HG02763 (cell line): ENCODE measurements at regions not wholly inside any gene's neighbourhood (a gene's known extent, or its start where the extent isn't known, plus 50 kb on each side); places are given as distances from the start of the nearest gene placed in this dataset.

Experiments
- ATAC-seq: cut with Tn5 transposase; IDR thresholded peaks from one replicate; pipeline ENCODE4 v1.9.1; 2021; ENCODE audit warnings: mild to moderate bottlenecking, moderate library complexity; ENCODE audit not compliant: unreplicated experiment

- ATAC-seq = no peak
Observed at GRCh38 chr3:99458013-99458412, 180.4 kb upstream of the COL8A1 start.

- no peak for ATAC-seq
Observed at GRCh38 chr3:99442599-99442998, 195.8 kb upstream of the COL8A1 start.

- no peak for ATAC-seq
Observed at GRCh38 chr3:99439892-99440291, 198.5 kb upstream of the COL8A1 start.

- no peak for ATAC-seq
Observed at GRCh38 chr3:99434190-99434589, 204.2 kb upstream of the COL8A1 start.

- ATAC-seq = peak; percentile 71
Observed at GRCh38 chr3:99430348-99431134, 207.9 kb upstream of the COL8A1 start.

- no peak for ATAC-seq
Observed at GRCh38 chr3:99429502-99429901, 208.9 kb upstream of the COL8A1 start.

- no peak for ATAC-seq
Observed at GRCh38 chr3:99425930-99426329, 212.5 kb upstream of the COL8A1 start.

GRCh38 chr3:99419116-99419515, 219.3 kb upstream of the COL8A1 start:
- ATAC-seq = no peak

GRCh38 chr3:99418709-99419108, 219.7 kb upstream of the COL8A1 start:
- peak; percentile 73 for ATAC-seq

GRCh38 chr3:99418209-99418635, 220.2 kb upstream of the COL8A1 start:
- ATAC-seq = peak; percentile 50

- ATAC-seq = no peak
Observed at GRCh38 chr3:99413504-99413903, 224.9 kb upstream of the COL8A1 start.

GRCh38 chr3:99410789-99411311, 227.5 kb upstream of the COL8A1 start:
- ATAC-seq = peak; percentile 55

GRCh38 chr3:99409961-99410360, 228.4 kb upstream of the COL8A1 start:
- ATAC-seq = no peak

GRCh38 chr3:99407257-99407656, 231.1 kb upstream of the COL8A1 start:
- peak; percentile 48 for ATAC-seq

- no peak for ATAC-seq
Observed at GRCh38 chr3:99402755-99403154, 235.6 kb upstream of the COL8A1 start.

- ATAC-seq = no peak
Observed at GRCh38 chr3:99400352-99400751, 238.0 kb upstream of the COL8A1 start.

GRCh38 chr3:99396651-99397275, 241.6 kb upstream of the COL8A1 start:
- ATAC-seq = no peak

- no peak for ATAC-seq
Observed at GRCh38 chr3:99394831-99395778, 243.3 kb upstream of the COL8A1 start.

GRCh38 chr3:99393961-99394360, 244.4 kb upstream of the COL8A1 start:
- no peak for ATAC-seq

GRCh38 chr3:99388780-99389179, 249.6 kb upstream of the COL8A1 start:
- ATAC-seq = no peak

GRCh38 chr3:99384596-99384995, 253.8 kb upstream of the COL8A1 start:
- ATAC-seq = no peak
